HEK293 (cell line): ENCODE measurements at regions not wholly inside any gene's neighbourhood (a gene's known extent, or its start where the extent isn't known, plus 50 kb on each side); places are given as distances from the start of the nearest gene placed in this dataset.

Experiments used
- CTCF ChIP-seq: fragments of 450-650 bp; formaldehyde crosslinking; IDR thresholded peaks from 2 replicates; pipeline ENCODE4 v1.5.1; 2016; ENCODE audit warnings: missing biosample characterization, missing genetic modification characterization
- EGR2 ChIP-seq: fragments of 450-650 bp; formaldehyde crosslinking; IDR thresholded peaks from 2 replicates; pipeline ENCODE4 v1.5.1; 2016; ENCODE audit warnings: low read depth, missing biosample characterization, missing genetic modification characterization
- FEZF1 ChIP-seq: fragments of 450-650 bp; formaldehyde crosslinking; IDR thresholded peaks from 2 replicates; pipeline ENCODE4 v1.5.1; 2016; ENCODE audit warnings: missing biosample characterization, missing genetic modification characterization
- REST ChIP-seq: fragments of 450-650 bp; formaldehyde crosslinking; IDR thresholded peaks from 2 replicates; pipeline ENCODE4 v1.5.1; 2016; ENCODE audit warnings: missing biosample characterization, missing genetic modification characterization
- TCF7L2 ChIP-seq: IDR thresholded peaks from 2 replicates; pipeline ENCODE4 v1.6.1; 2011; ENCODE audit warnings: low read depth, mild to moderate bottlenecking, inconsistent platforms, low read length, moderate library complexity, borderline replicate concordance
- YY1 ChIP-seq: fragments of 450-650 bp; formaldehyde crosslinking; IDR thresholded peaks from 2 replicates; pipeline ENCODE4 v1.5.1; 2018; ENCODE audit warnings: missing biosample characterization, missing genetic modification characterization
- ZBTB7A ChIP-seq: fragments of 450-650 bp; formaldehyde crosslinking; IDR thresholded peaks from 2 replicates; pipeline ENCODE4 v1.5.1; 2016; ENCODE audit warnings: low read depth, missing biosample characterization, missing genetic modification characterization
- ZNF174 ChIP-seq: fragments of 450-650 bp; formaldehyde crosslinking; IDR thresholded peaks from 2 replicates; pipeline ENCODE4 v1.5.0; 2017; ENCODE audit warnings: missing biosample characterization, mild to moderate bottlenecking, missing genetic modification characterization
- ZNF2 ChIP-seq: fragments of 450-650 bp; formaldehyde crosslinking; IDR thresholded peaks from 2 replicates; pipeline ENCODE4 v1.5.1; 2016; ENCODE audit warnings: missing biosample characterization, missing genetic modification characterization
- ZNF610 ChIP-seq: fragments of 450-650 bp; formaldehyde crosslinking; IDR thresholded peaks from 2 replicates; pipeline ENCODE4 v1.5.1; 2016; ENCODE audit warnings: missing biosample characterization, missing genetic modification characterization, borderline replicate concordance
- ZNF629 ChIP-seq: fragments of 450-650 bp; formaldehyde crosslinking; IDR thresholded peaks from 2 replicates; pipeline ENCODE4 v1.5.1; 2017; ENCODE audit warnings: missing biosample characterization, missing genetic modification characterization
- ZNF707 ChIP-seq: fragments of 450-650 bp; formaldehyde crosslinking; IDR thresholded peaks from 2 replicates; pipeline ENCODE4 v1.5.1; 2016; ENCODE audit warnings: missing biosample characterization, missing genetic modification characterization
- ZNF776 ChIP-seq: fragments of 450-650 bp; formaldehyde crosslinking; IDR thresholded peaks from 2 replicates; pipeline ENCODE4 v1.5.0; 2017; ENCODE audit warnings: missing biosample characterization, missing genetic modification characterization, borderline replicate concordance
- ZNF830 ChIP-seq: fragments of 450-650 bp; IDR thresholded peaks from 2 replicates; pipeline ENCODE4 v1.5.0; 2018; ENCODE audit warnings: missing biosample characterization, missing genetic modification characterization, low read depth, mild to moderate bottlenecking, moderate library complexity

- TF ChIP-seq CTCF (tag by site-specific recombination): no peak
- TF ChIP-seq YY1 (tag by site-specific recombination): no peak
- no peak for TF ChIP-seq ZBTB7A (tag by site-specific recombination)
- no peak for TF ChIP-seq FEZF1 (tag by site-specific recombination)
- TF ChIP-seq ZNF707: no peak
- no peak for TF ChIP-seq ZNF610 (tag by site-specific recombination)
- TF ChIP-seq REST (tag by site-specific recombination): no peak
- TF ChIP-seq ZNF2 (tag by site-specific recombination): no peak
- TF ChIP-seq TCF7L2: no peak
- no peak for TF ChIP-seq EGR2 (tag by site-specific recombination)
- TF ChIP-seq ZNF174: no peak
- TF ChIP-seq ZNF629 (tag by site-specific recombination): no peak
- no peak for TF ChIP-seq ZNF830
- TF ChIP-seq ZNF776 (tag by site-specific recombination): no peak
Measured at GRCh38 chr5:53378190-53378589, 102.2 kb upstream of the FST start.
